ENCODE measurements at regions not wholly inside any gene's neighbourhood (a gene's known extent, or its start where the extent isn't known, plus 50 kb on each side); places are given as distances from the start of the nearest gene placed in this dataset.

DNA sequence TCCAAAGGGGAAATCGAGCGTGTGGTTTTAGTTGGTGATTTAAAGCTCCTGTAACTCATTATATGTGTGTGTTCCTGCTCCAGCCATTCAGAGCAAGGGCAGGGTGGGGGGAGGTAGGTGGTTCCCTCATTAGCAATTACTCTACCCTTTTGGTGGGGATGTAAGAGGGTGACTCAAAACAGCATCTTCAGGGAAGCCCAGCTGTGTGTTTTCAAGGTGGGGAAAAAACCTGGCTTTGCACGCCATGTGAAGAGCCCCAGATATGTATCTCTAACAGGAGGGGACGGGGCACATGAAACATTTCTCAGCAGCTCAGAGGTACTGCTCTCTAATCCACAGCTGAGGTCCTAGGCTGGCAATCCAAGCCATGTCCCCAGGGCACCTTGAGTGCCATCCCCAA, 241.3 kb upstream of the ZFHX3 start:
- CTCF ChIA-PET = no interaction called here
- ATAC-seq (no peak), DNase-seq (ENCODE audit: low read depth, low spot score) (no peak)
- Histone ChIP-seq H3K4me1 (ENCODE audit: control insufficient read depth, insufficient read depth, low read length) (no peaks in the 10 kb centered on the region), H3K27ac (ENCODE audit: low read length) (no peak overlapping the region), H3K4me3 (ENCODE audit: low read depth in 2 of 2, low read length in 2 of 2) (no peak overlapping the region), H3K9me3 (ENCODE audit: control insufficient read depth, insufficient read depth, low read depth, low read length) (no peaks in the 10 kb centered on the region), H3K36me3 (ENCODE audit: control insufficient read depth, insufficient read depth, low read length) (no peaks in the 10 kb centered on the region; the same call in 1 of the 2 replicates), H3K27me3 (ENCODE audit: control insufficient read depth, insufficient read depth, low read length) (no peaks in the 10 kb centered on the region)
- intact Hi-C loops (cut with micrococcal nuclease; ENCODE audit: unreplicated experiment) = no loop called here
- TF ChIP-seq TCF7L2 (IDR thresholded peaks at IDR 0.05; ENCODE audit: low read depth, low read length) = no peak
- no TSS peak for BruUV-seq (replicated peaks)
- POLR2A ChIA-PET = no interaction called here
- in situ Hi-C loops (cut with HindIII; ENCODE audit: low pct_unique_long_range_greater_than_20kb, low sequenced_read_pairs) = no loop called here

DNA sequence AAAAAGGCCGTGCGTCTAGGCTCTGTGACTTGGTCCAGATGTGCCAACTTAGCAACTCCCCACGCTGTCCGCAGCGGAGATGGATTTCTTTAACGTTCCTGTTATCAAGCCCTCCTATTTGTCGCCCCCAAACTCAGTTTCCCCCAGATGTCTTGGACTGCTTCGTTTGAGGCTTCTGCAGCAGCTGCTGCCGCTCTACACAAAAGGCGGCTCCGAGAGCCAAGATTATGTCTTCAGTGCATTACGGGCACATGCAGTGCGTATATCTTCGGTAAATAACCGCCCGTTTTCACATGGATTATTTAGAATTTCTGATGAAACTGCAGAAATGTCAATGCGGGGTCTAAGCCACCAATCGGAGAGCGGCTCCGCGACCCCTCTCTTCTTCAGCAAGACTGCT, 240.6 kb upstream of the ZFHX3 start:
- no peak overlapping the region for H3K27ac ChIP-seq (ENCODE audit: low read length)
- in situ Hi-C loops (cut with HindIII; ENCODE audit: low pct_unique_long_range_greater_than_20kb, low sequenced_read_pairs) (no loop called here), intact Hi-C loops (cut with micrococcal nuclease; ENCODE audit: unreplicated experiment) (no loop called here)
- H3K4me3 ChIP-seq (ENCODE audit: low read depth in 2 of 2, low read length in 2 of 2) = no peak overlapping the region
- H3K27me3 ChIP-seq (ENCODE audit: control insufficient read depth, insufficient read depth, low read length) = no peaks in the 10 kb centered on the region
- ATAC-seq = no peak
- no TSS peak for BruUV-seq (replicated peaks)
- POLR2A ChIA-PET = no interaction called here
- TF ChIP-seq, protein P1, sequence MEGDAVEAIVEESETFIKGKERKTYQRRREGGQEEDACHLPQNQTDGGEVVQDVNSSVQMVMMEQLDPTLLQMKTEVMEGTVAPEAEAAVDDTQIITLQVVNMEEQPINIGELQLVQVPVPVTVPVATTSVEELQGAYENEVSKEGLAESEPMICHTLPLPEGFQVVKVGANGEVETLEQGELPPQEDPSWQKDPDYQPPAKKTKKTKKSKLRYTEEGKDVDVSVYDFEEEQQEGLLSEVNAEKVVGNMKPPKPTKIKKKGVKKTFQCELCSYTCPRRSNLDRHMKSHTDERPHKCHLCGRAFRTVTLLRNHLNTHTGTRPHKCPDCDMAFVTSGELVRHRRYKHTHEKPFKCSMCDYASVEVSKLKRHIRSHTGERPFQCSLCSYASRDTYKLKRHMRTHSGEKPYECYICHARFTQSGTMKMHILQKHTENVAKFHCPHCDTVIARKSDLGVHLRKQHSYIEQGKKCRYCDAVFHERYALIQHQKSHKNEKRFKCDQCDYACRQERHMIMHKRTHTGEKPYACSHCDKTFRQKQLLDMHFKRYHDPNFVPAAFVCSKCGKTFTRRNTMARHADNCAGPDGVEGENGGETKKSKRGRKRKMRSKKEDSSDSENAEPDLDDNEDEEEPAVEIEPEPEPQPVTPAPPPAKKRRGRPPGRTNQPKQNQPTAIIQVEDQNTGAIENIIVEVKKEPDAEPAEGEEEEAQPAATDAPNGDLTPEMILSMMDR (IDR thresholded peaks at IDR 0.05) = no peak
- TF ChIP-seq POLR2AphosphoS5 (IDR thresholded peaks at IDR 0.05; ENCODE audit: low read depth, low read length) = no peak
- no peaks in the 10 kb centered on the region for H3K9me3 ChIP-seq (ENCODE audit: control insufficient read depth, insufficient read depth, low read depth, low read length)
- CTCF ChIA-PET = no interaction called here
- no peaks in the 10 kb centered on the region; the same call in 1 of the 2 replicates for H3K36me3 ChIP-seq (ENCODE audit: control insufficient read depth, insufficient read depth, low read length)
- no peak for DNase-seq (ENCODE audit: low read depth, low spot score)
- H3K4me1 ChIP-seq (ENCODE audit: control insufficient read depth, insufficient read depth, low read length) = no peaks in the 10 kb centered on the region

DNA sequence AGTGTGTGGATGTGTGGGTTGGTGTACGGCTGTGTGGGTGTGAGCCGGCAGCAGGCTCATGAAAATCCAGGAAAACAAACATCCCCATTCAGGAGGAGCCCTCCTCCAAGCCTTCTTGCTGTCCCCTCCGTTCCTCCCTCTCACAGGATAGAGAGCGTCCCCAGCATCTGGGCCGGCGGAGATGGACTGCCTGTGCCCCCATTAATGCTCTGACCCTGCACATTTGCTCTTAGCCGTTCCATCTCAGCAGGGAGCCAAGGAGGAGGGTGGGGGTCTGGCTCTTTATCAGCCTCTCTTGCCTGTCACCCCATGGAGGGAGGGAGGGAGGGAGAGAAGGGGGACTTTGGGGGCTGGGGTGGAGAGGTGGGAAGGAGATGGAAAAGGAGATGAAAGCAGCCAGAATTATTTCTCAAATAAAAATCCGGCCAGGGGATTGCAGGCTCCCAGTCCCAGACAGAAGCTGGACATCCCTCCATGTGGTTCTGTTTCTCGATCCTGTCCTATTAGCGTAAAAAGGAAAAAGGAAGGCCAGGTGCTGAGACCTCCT, 240.0 kb upstream of the ZFHX3 start:
- no peaks in the 10 kb centered on the region for H3K9me3 ChIP-seq (ENCODE audit: control insufficient read depth, insufficient read depth, low read depth, low read length)
- DNase-seq (ENCODE audit: low read depth, low spot score) (no peak), ATAC-seq (no peak)
- CTCF ChIA-PET = no interaction called here
- POLR2A ChIA-PET = no interaction called here
- H3K4me3 ChIP-seq (ENCODE audit: low read depth in 2 of 2, low read length in 2 of 2) = no peak overlapping the region
- no peaks in the 10 kb centered on the region for H3K4me1 ChIP-seq (ENCODE audit: control insufficient read depth, insufficient read depth, low read length)
- H3K27me3 ChIP-seq (ENCODE audit: control insufficient read depth, insufficient read depth, low read length) = no peaks in the 10 kb centered on the region
- in situ Hi-C loops (cut with HindIII; ENCODE audit: low pct_unique_long_range_greater_than_20kb, low sequenced_read_pairs) = no loop called here
- H3K36me3 ChIP-seq (ENCODE audit: control insufficient read depth, insufficient read depth, low read length) = no peaks in the 10 kb centered on the region
- no TSS peak for BruUV-seq (replicated peaks)
- TF ChIP-seq SIN3A (IDR thresholded peaks at IDR 0.05; ENCODE audit: borderline replicate concordance, insufficient read depth, low read depth, low read length) (no peak), POLR2AphosphoS5 (IDR thresholded peaks at IDR 0.05; ENCODE audit: low read depth, low read length) (no peak), TCF7L2 (IDR thresholded peaks at IDR 0.05; ENCODE audit: low read depth, low read length) (no peak)
- TF ChIP-seq, protein P1 (IDR thresholded peaks at IDR 0.05) = no peak
- TF ChIP-seq, protein P2, sequence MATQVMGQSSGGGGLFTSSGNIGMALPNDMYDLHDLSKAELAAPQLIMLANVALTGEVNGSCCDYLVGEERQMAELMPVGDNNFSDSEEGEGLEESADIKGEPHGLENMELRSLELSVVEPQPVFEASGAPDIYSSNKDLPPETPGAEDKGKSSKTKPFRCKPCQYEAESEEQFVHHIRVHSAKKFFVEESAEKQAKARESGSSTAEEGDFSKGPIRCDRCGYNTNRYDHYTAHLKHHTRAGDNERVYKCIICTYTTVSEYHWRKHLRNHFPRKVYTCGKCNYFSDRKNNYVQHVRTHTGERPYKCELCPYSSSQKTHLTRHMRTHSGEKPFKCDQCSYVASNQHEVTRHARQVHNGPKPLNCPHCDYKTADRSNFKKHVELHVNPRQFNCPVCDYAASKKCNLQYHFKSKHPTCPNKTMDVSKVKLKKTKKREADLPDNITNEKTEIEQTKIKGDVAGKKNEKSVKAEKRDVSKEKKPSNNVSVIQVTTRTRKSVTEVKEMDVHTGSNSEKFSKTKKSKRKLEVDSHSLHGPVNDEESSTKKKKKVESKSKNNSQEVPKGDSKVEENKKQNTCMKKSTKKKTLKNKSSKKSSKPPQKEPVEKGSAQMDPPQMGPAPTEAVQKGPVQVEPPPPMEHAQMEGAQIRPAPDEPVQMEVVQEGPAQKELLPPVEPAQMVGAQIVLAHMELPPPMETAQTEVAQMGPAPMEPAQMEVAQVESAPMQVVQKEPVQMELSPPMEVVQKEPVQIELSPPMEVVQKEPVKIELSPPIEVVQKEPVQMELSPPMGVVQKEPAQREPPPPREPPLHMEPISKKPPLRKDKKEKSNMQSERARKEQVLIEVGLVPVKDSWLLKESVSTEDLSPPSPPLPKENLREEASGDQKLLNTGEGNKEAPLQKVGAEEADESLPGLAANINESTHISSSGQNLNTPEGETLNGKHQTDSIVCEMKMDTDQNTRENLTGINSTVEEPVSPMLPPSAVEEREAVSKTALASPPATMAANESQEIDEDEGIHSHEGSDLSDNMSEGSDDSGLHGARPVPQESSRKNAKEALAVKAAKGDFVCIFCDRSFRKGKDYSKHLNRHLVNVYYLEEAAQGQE (IDR thresholded peaks at IDR 0.05; ENCODE audit: insufficient read depth in 1 of 2, low read depth in 2 of 2, low read length in 1 of 2) = no peak
- intact Hi-C loops (cut with micrococcal nuclease; ENCODE audit: unreplicated experiment) = no loop called here
- no peak overlapping the region for H3K27ac ChIP-seq (ENCODE audit: low read length)

Data from Panc1 (cell line).